Stimulated activated effector memory CD8-positive, alpha-beta T cell treated with anti-CD3 and anti-CD28 coated beads, Interleukin-12 subunit alpha, Interleukin-12 subunit beta, amount 100 ng/mL, for 72 hours (primary cell): ENCODE measurements at regions not wholly inside any gene's neighbourhood (a gene's known extent, or its start where the extent isn't known, plus 50 kb on each side); places are given as distances from the start of the nearest gene placed in this dataset.

Experiments used
- ATAC-seq: fragments of 150-1000 bp; cut with Tn5 transposase; 2 replicates; pipeline ENCODE4 v1.10.0; 2021
- DNase-seq, 2 donors: peaks; one replicate each; pipeline ENCODE4 v3.0.0; 2021 to 2022; ENCODE audit warnings: low spot score in 2 of 2
- H3K27ac Mint-ChIP-seq: one replicate; pipeline ENCODE4 v1.8.0; 2022; ENCODE audit warnings: mild to moderate bottlenecking, mixed read lengths
- H3K36me3 Mint-ChIP-seq: one replicate; pipeline ENCODE4 v1.8.0; 2022; ENCODE audit warnings: mild to moderate bottlenecking, mixed read lengths
- H3K4me1 Mint-ChIP-seq: one replicate; pipeline ENCODE4 v1.8.0; 2022; ENCODE audit warnings: mixed read lengths
- H3K4me3 Mint-ChIP-seq: one replicate; pipeline ENCODE4 v1.8.0; 2022; ENCODE audit warnings: mild to moderate bottlenecking, mixed read lengths
- H3K9me3 Mint-ChIP-seq: one replicate; pipeline ENCODE4 v1.8.0; 2022; ENCODE audit warnings: mixed read lengths

GRCh38 chr2:40955042-40955441 lies 503.2 kb upstream of the SLC8A1 start:
- Mint-ChIP-seq H3K4me1 (no peaks in the 10 kb centered on the region), H3K27ac (no peak overlapping the region), H3K36me3 (no peaks in the 10 kb centered on the region), H3K4me3 (no peak overlapping the region), H3K9me3 (peaks cover 15% of the 10 kb centered on the region)
- ATAC-seq (no peak), DNase-seq (no peak)

DNA sequence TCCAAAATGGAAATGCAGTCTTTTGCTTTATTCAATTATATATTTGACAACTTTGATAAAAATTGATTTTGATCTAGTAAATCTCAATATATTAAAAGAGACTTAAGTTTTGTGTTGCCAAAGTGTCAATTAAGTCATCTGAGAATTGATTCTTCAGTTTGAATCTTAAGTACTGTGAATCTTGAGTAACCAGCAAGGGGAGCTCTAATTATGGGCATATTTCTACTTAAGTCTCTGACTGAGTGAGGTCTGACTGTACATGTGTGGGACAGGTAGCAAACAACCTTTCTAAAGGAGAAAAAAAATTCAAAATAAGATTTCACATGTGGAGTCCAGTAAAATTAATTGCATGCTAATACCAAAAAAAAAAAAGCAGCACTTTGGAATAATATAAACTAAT lies 503.7 kb upstream of the SLC8A1 start:
- no peaks in the 10 kb centered on the region for H3K36me3 Mint-ChIP-seq
- H3K9me3 Mint-ChIP-seq: peaks cover 15% of the 10 kb centered on the region
- DNase-seq (no peak), ATAC-seq (no peak)
- H3K4me3 Mint-ChIP-seq: no peak overlapping the region
- H3K27ac Mint-ChIP-seq: no peak overlapping the region
- H3K4me1 Mint-ChIP-seq: no peaks in the 10 kb centered on the region

DNA sequence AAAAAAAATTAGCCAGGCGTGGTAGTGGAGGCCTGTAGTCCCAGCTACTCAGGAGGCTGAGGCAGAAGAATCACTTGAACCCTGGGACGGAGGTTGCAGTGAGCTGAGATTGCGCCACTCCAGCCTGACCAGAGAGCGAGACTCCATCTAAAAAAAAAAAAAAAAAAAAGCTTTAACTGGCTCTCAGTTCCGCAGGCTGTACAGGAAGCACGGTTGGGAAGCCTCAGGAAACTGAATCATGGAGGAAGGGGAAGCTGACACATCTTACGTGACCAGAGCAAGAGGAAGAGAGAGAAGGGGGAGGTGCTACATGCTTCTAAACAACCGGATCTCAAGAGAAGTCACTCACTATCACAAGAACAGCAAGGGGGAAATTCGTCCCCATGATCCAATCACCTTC lies 505.6 kb upstream of the SLC8A1 start:
- H3K4me3 Mint-ChIP-seq: no peak overlapping the region
- no peak overlapping the region for H3K27ac Mint-ChIP-seq
- H3K36me3 Mint-ChIP-seq: no peaks in the 10 kb centered on the region
- DNase-seq (no peak), ATAC-seq (no peak)
- peaks cover 18% of the 10 kb centered on the region for H3K9me3 Mint-ChIP-seq
- no peaks in the 10 kb centered on the region for H3K4me1 Mint-ChIP-seq

- Mint-ChIP-seq H3K9me3 (peaks cover 16% of the 10 kb centered on the region), H3K4me1 (no peaks in the 10 kb centered on the region), H3K27ac (no peak overlapping the region), H3K36me3 (no peaks in the 10 kb centered on the region), H3K4me3 (no peak overlapping the region)
- DNase-seq (no peak), ATAC-seq (no peak)
These were observed 510.1 kb upstream of the SLC8A1 start for GRCh38 chr2:40962026-40962425.

- no peak overlapping the region for H3K4me3 Mint-ChIP-seq
- no peak overlapping the region for H3K27ac Mint-ChIP-seq
- DNase-seq: no peak
- peaks cover 23% of the 10 kb centered on the region for H3K9me3 Mint-ChIP-seq
- no peak for ATAC-seq
- H3K36me3 Mint-ChIP-seq: no peaks in the 10 kb centered on the region
- H3K4me1 Mint-ChIP-seq: no peaks in the 10 kb centered on the region
These were observed 512.8 kb upstream of the SLC8A1 start for GRCh38 chr2:40964509-40965250.

DNA sequence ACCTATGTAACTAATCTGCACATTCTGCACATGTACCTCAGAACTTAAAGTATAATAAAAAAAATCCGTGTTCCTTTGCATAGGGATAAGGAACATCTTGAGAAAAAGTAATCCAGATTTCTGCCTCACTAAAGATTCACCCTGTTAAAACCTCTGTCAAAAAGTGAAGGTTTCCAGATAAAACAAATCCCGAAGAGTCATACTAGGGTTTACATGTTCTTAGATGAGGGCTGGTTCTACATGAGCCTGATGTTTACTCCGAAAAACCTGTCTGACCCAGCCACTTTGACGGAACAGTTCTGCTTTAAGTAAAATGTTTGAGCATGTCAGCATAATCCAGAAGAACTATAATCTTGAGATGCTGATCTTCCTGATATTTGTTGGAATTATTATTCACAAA lies 515.6 kb upstream of the SLC8A1 start:
- Mint-ChIP-seq H3K9me3 (peaks cover 22% of the 10 kb centered on the region), H3K36me3 (no peaks in the 10 kb centered on the region), H3K4me3 (no peak overlapping the region), H3K4me1 (no peaks in the 10 kb centered on the region), H3K27ac (no peak overlapping the region)
- DNase-seq (no peak), ATAC-seq (no peak)

- H3K4me1 Mint-ChIP-seq: no peaks in the 10 kb centered on the region
- H3K36me3 Mint-ChIP-seq: no peaks in the 10 kb centered on the region
- DNase-seq (no peak), ATAC-seq (no peak)
- no peak overlapping the region for H3K4me3 Mint-ChIP-seq
- no peak overlapping the region for H3K27ac Mint-ChIP-seq
- peaks cover 8% of the 10 kb centered on the region for H3K9me3 Mint-ChIP-seq
These were observed 523.3 kb upstream of the SLC8A1 start for GRCh38 chr2:40975151-40975550.

DNA sequence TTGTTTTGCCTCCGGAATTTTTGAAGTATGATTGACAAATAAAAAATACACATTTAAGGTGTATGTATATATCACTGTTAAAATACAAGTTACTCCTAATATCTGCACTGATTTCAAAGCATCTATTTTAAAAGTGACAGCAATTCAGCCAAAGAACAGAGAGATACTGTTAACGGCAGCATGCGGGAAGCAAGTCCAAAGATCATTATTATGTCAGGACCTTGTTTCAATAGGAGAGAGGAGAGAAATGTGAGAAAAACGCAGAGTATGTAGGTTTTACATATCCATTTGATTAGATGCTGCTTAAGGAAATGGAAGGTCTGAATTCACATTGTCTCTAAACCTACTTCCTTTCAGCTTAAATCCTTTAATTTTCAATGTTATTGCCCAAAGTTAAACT lies 545.5 kb upstream of the SLC8A1 start:
- Mint-ChIP-seq H3K27ac (no peak overlapping the region), H3K4me3 (no peak overlapping the region)

GRCh38 chr2:41000374-41000773 lies 548.5 kb upstream of the SLC8A1 start:
- no peak overlapping the region for H3K27ac Mint-ChIP-seq

More for the DNA sequence above, 545.5 kb upstream of the SLC8A1 start:
- no peak for DNase-seq
- no peak for ATAC-seq
- Mint-ChIP-seq H3K36me3 (no peaks in the 10 kb centered on the region), H3K9me3 (peaks cover 7% of the 10 kb centered on the region), H3K4me1 (no peaks in the 10 kb centered on the region)

DNA sequence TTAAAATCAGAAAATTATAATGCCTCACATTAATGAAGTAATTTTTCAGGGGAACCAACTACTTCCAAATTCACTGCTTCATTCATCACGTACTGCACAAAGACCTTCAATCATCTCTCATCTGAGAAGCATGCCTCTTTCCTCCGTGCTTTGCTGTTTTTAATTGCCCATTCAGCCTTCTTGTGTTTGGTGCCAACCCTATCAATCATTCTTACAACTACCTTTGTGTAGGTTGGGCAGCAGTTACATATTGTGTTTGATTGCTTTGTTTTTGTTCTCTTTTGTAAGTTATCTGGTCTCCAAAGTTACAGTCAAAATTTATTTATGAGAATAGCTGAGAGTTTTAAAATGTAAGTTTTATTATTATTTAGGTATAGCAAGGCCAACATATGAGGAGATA lies 549.0 kb upstream of the SLC8A1 start:
- DNase-seq (no peak), ATAC-seq (no peak)
- Mint-ChIP-seq H3K4me3 (no peak overlapping the region), H3K36me3 (no peaks in the 10 kb centered on the region), H3K4me1 (no peaks in the 10 kb centered on the region), H3K27ac (no peak overlapping the region), H3K9me3 (peaks cover 7% of the 10 kb centered on the region)

More at GRCh38 chr2:41000374-41000773, 548.5 kb upstream of the SLC8A1 start:
- no peak for DNase-seq
- no peaks in the 10 kb centered on the region for H3K4me1 Mint-ChIP-seq
- no peaks in the 10 kb centered on the region for H3K36me3 Mint-ChIP-seq
- ATAC-seq: no peak
- no peak overlapping the region for H3K4me3 Mint-ChIP-seq
- peaks cover 7% of the 10 kb centered on the region for H3K9me3 Mint-ChIP-seq

- Mint-ChIP-seq H3K27ac (no peak overlapping the region), H3K36me3 (no peaks in the 10 kb centered on the region), H3K4me1 (no peaks in the 10 kb centered on the region), H3K4me3 (no peak overlapping the region), H3K9me3 (peaks cover 11% of the 10 kb centered on the region)
- DNase-seq (no peak), ATAC-seq (no peak)
These were observed 552.8 kb upstream of the SLC8A1 start for GRCh38 chr2:41004700-41005099.

DNA sequence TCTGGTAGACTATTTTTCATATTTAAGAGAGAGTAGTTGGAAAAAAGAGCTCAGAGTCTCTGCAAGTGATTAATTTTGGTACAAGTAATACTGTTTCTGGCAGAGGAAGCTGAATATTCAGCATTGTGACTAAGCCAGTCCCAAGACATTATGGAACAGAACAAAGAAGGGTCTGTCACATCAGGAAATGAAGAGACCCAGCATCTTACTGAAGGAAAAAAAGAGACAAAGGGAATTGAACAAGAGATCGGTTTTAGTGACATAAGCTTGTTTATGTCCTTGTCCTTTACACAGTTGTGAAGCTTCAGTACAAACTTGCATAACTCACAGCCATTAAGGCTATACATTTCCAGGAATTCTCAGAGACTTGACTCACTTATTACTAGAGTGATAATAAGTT lies 568.5 kb upstream of the SLC8A1 start:
- H3K27ac Mint-ChIP-seq: no peak overlapping the region
- H3K9me3 Mint-ChIP-seq: peaks cover 14% of the 10 kb centered on the region
- ATAC-seq (no peak), DNase-seq (no peak)
- H3K36me3 Mint-ChIP-seq: no peaks in the 10 kb centered on the region
- no peak overlapping the region for H3K4me3 Mint-ChIP-seq
- H3K4me1 Mint-ChIP-seq: no peaks in the 10 kb centered on the region

GRCh38 chr2:41024816-41025215 lies 572.9 kb upstream of the SLC8A1 start:
- Mint-ChIP-seq H3K36me3 (no peaks in the 10 kb centered on the region), H3K27ac (no peak overlapping the region), H3K9me3 (peaks cover 9% of the 10 kb centered on the region), H3K4me1 (no peaks in the 10 kb centered on the region), H3K4me3 (no peak overlapping the region)
- ATAC-seq (no peak), DNase-seq (no peak)

GRCh38 chr2:41026613-41027012 lies 574.7 kb upstream of the SLC8A1 start:
- H3K9me3 Mint-ChIP-seq: peaks cover 12% of the 10 kb centered on the region
- H3K36me3 Mint-ChIP-seq: no peaks in the 10 kb centered on the region
- no peak overlapping the region for H3K4me3 Mint-ChIP-seq
- ATAC-seq (no peak), DNase-seq (no peak)
- H3K4me1 Mint-ChIP-seq: no peaks in the 10 kb centered on the region
- H3K27ac Mint-ChIP-seq: no peak overlapping the region

DNA sequence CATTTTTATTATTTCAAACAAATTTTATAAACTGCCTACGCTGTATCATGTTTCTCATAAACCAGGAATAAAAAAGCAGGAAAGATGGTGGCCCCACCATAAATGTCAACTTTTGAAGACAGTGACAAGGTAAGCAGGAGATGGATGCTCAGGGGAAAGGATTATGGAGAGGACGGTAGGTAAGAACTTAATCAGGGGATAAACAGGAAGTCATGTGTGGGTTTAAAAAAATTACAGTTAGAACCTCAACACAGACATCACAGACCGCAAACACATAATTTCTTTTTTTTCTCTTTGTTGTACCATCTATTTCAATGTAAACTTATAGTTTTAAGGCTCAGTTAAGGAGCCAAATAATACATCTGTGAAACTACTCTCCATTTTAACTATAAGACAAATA lies 575.2 kb upstream of the SLC8A1 start:
- ATAC-seq: no peak
- Mint-ChIP-seq H3K4me1 (no peaks in the 10 kb centered on the region), H3K27ac (no peak overlapping the region), H3K4me3 (no peak overlapping the region), H3K36me3 (no peaks in the 10 kb centered on the region), H3K9me3 (peaks cover 12% of the 10 kb centered on the region)
- DNase-seq: no peak

GRCh38 chr2:41031282-41031681 lies 579.4 kb upstream of the SLC8A1 start:
- no peaks in the 10 kb centered on the region for H3K36me3 Mint-ChIP-seq
- H3K27ac Mint-ChIP-seq: no peak overlapping the region
- no peak overlapping the region for H3K4me3 Mint-ChIP-seq
- peaks cover 6% of the 10 kb centered on the region for H3K9me3 Mint-ChIP-seq
- H3K4me1 Mint-ChIP-seq: no peaks in the 10 kb centered on the region
- DNase-seq (no peak), ATAC-seq (no peak)

DNA sequence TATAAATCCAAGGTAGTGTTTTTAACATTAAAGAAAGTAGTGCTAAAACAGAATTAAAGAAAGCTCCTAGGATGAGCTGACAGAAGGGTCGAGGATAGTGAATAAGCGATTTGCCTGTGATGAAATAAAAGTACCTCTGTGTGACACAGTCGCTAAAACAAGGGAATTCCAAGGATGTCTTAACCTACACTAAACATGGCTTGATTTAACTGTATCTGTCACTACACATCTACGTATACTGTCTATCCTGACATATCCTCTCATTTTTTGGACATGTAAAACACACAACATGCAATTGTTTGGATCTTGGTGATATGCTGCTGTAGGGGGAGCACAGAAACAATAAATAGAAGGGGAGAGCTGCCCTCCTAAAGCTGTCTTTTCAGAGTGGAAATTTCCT lies 580.8 kb upstream of the SLC8A1 start:
- H3K27ac Mint-ChIP-seq: no peak overlapping the region
- H3K36me3 Mint-ChIP-seq: no peaks in the 10 kb centered on the region
- DNase-seq: no peak
- ATAC-seq: no peak
- H3K9me3 Mint-ChIP-seq: peaks cover 12% of the 10 kb centered on the region
- H3K4me3 Mint-ChIP-seq: no peak overlapping the region
- no peaks in the 10 kb centered on the region for H3K4me1 Mint-ChIP-seq
